Naive thymus-derived CD8-positive, alpha-beta T cell (primary cell): ENCODE measurements at regions not wholly inside any gene's neighbourhood (a gene's known extent, or its start where the extent isn't known, plus 50 kb on each side); places are given as distances from the start of the nearest gene placed in this dataset.

Experiments used
- ATAC-seq, 2 donors: fragments of 150-1000 bp; cut with Tn5 transposase in 1 of 2; sonication (Bioruptor Pico), chemical (Tn5 transposase) in 1 of 2; 1 replicate in 1 of 2; 2 replicates in 1 of 2; pipeline ENCODE4 v1.10.0; 2021; ENCODE audit warnings: mild to moderate bottlenecking in 2 of 2, moderate library complexity in 2 of 2
- POLR2A ChIA-PET: fragments of 350-600 bp; sonication (Branson Sonifier 250); formaldehyde crosslinking; loops from one replicate; lab custom pipeline; 2021; ENCODE audit warnings: antibody characterized with exemption; lab: Charles Lee
- DNase-seq, 10 donors: peaks; one replicate each; pipeline versions ENCODE4 v3.0.0 to v3.0.0-alpha.2; 2020 to 2022
- H3K27ac Mint-ChIP-seq, 10 donors: one replicate each; pipeline ENCODE4 v1.8.0; 2020 to 2022; ENCODE audit warnings: mild to moderate bottlenecking in 10 of 10, mixed read lengths in 10 of 10, moderate library complexity in 4 of 10, inconsistent platforms in 1 of 10
- H3K27me3 Mint-ChIP-seq, 5 donors: one replicate each; pipeline ENCODE4 v1.8.0; 2021 to 2022; ENCODE audit warnings: mixed read lengths in 5 of 5
- H3K36me3 Mint-ChIP-seq, 3 donors: one replicate each; pipeline ENCODE4 v1.8.0; 2020 to 2022; ENCODE audit warnings: mixed read lengths in 3 of 3, mild to moderate bottlenecking in 2 of 3, inconsistent platforms in 1 of 3
- H3K4me1 Mint-ChIP-seq, 4 donors: one replicate each; pipeline ENCODE4 v1.8.0; 2021 to 2022; ENCODE audit warnings: mixed read lengths in 4 of 4
- H3K4me3 Mint-ChIP-seq, 10 donors: one replicate each; pipeline ENCODE4 v1.8.0; 2020 to 2022; ENCODE audit warnings: mild to moderate bottlenecking in 10 of 10, mixed read lengths in 10 of 10, moderate library complexity in 6 of 10, inconsistent platforms in 1 of 10
- H3K9me3 Mint-ChIP-seq, 9 donors: one replicate each; pipeline ENCODE4 v1.8.0; 2020 to 2022; ENCODE audit warnings: mixed read lengths in 9 of 9, mild to moderate bottlenecking in 3 of 9, inconsistent platforms in 1 of 9, moderate library complexity in 1 of 9

DNA sequence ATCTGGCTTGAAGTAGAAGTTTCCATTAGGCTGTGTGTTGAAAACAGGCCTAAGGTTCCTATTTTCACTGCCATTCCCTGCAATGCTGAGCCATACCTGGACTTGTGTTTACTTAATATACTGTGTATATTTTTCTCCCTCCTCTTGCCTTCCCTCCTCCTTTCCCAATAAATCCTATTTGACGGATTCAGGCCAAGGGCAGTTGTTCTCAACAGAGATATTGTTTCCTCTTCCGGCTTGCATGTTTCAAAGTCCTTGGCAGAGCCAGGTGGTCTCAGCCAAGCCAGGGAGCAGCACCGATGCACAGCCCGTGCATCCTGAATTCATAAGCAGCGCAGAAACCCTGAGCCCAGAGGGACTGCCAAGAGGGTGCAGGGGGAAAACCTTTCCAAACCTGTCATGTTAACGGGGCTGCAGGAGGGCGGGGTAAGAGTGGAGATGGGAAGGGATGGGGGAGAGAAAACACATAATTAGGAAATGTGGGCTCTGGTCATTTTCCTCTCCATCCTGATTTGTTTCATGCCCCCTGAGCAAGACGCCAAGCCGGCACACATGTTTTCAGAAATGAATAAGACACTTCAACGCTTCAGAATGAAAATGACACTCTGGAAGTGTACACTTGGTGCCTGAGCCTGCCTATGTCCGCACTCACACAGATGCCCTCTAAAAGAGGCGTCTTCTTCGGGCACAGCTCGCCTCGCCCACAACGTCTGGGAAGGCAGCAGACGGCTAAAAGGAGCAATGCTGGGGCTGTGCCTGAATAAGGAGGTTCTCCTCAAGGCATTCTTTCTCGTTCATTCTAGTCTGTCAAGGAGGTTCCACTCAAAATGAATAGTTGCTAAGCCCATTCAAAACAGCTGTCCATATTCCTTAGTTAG, 149.3 kb upstream of the UBL3 start:
- Mint-ChIP-seq H3K9me3 (no peaks in the 10 kb centered on the region), H3K27me3 (peaks cover 0 to 2% (median 0%) of the 10 kb centered on the region in 5 donors), H3K4me1 (peaks cover 0 to 1% (median under 1%) of the 10 kb centered on the region in 4 donors), H3K4me3 (no peak overlapping the region), H3K27ac (peak overlapping the region in 2 of 10 donors; percentile 28 to 59), H3K36me3 (no peaks in the 10 kb centered on the region)
- no peak for ATAC-seq
- DNase-seq: no peak
- POLR2A ChIA-PET: no interaction called here

DNA sequence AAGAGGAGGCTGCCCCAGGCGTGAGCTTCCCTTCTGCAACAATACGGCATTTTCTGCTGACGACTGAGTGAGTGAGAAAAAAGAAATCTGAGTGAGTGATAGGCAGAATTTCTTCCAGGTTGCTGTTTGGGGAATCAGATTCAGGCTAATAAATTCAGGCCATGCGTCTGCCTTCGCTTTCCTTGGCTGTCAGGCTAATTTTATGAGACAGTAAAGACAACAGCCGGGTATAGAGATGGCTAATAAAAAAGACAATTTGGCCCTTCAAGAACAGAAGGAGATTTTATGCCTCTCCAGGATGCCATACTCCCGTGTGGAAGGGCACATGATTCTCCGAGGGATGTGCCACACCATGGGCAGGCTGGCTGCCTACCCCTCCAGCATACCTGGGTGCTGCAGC, 145.9 kb upstream of the UBL3 start:
- no peaks in the 10 kb centered on the region for H3K27me3 Mint-ChIP-seq
- no peak overlapping the region for H3K4me3 Mint-ChIP-seq
- H3K27ac Mint-ChIP-seq: no peak overlapping the region
- H3K9me3 Mint-ChIP-seq: no peaks in the 10 kb centered on the region
- no peaks in the 10 kb centered on the region for H3K36me3 Mint-ChIP-seq
- ATAC-seq: no peak
- POLR2A ChIA-PET: no interaction called here
- no peak for DNase-seq
- no peaks in the 10 kb centered on the region for H3K4me1 Mint-ChIP-seq

DNA sequence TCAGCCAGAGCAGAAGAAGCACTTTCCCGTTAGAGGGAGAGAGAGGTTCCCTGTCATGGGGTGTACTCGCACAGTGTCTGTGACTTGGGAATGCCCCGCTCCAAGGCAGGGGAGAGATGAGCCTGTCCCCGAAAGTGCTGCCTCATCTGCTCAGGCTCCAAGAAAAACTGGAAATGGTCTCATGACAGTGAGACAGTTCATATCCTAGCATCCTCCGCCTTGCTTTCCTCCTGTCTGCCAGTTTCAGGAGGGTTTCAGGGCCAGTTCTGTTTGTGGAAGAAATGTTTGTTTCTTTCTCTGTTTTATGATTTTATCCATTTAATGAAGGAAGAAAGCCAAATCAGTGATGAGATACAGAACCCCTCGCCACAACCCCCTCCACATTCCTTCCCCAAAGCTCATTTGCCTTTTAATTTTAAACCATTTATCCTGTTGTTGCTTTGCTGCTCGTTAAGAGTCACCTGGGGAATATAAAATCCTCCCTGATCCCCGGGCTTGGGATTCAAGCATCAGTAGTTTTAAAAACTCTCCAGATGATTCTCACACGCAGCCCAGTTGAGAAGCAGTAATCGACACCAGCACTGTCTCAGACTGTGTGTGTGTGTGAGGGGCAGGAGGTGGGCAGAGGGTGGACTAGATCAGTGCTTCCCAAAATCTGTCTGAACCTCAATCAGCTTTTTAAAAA, 144.6 kb upstream of the UBL3 start:
- H3K27me3 Mint-ChIP-seq: no peaks in the 10 kb centered on the region
- H3K9me3 Mint-ChIP-seq: no peaks in the 10 kb centered on the region
- POLR2A ChIA-PET: no interaction called here
- no peak for ATAC-seq
- H3K4me3 Mint-ChIP-seq: no peak overlapping the region
- H3K36me3 Mint-ChIP-seq: no peaks in the 10 kb centered on the region
- no peak overlapping the region for H3K27ac Mint-ChIP-seq
- peak in 1 of 10 donors; percentile 9 for DNase-seq
- no peaks in the 10 kb centered on the region for H3K4me1 Mint-ChIP-seq

DNA sequence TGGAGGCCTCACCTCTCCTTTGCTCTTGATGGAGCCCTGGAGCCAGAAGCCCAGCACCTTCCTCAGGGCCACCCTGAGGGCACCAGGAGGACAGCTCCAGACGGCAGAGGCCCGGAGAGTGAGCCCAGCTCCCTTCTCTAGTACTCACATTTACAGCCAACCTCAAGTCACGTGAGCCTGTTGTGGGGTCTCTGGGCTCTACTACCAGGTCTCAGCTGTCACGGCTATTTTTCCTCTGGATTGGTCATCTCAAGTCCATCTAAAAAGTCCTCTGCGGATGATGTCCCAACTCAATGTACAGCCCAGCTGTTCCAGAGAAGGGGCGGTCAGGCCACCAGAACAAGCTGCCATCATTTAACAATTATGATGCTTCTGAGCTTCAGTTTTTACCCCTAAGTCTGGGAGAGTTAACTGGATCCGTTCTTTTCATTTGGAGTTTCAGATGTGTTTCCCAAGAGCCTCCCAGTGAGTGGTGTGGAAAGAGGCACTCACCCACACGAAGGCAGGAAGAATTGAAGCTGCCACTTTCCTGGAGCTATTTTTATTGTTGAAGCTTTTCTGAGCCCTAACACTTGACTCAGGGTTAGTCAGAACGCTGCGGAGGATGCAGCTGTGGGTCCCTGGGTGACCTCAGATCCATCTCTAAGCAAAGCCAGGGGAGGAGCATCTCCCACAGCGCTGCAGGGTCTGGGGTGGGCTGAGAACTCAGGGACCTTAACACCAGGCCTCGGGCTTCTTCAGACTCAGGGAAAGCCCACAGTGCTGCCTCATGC, 143.5 kb upstream of the UBL3 start:
- Mint-ChIP-seq H3K4me1 (no peaks in the 10 kb centered on the region), H3K9me3 (no peaks in the 10 kb centered on the region), H3K4me3 (no peak overlapping the region), H3K27ac (no peak overlapping the region), H3K27me3 (no peaks in the 10 kb centered on the region), H3K36me3 (no peaks in the 10 kb centered on the region)
- POLR2A ChIA-PET: interaction anchor here (0.6 kb wide), 1 partner anchor 14 kb away, joined by 4 read pairs; no protein-coding TSS in a partner anchor
- DNase-seq (no peak), ATAC-seq (no peak)

DNA sequence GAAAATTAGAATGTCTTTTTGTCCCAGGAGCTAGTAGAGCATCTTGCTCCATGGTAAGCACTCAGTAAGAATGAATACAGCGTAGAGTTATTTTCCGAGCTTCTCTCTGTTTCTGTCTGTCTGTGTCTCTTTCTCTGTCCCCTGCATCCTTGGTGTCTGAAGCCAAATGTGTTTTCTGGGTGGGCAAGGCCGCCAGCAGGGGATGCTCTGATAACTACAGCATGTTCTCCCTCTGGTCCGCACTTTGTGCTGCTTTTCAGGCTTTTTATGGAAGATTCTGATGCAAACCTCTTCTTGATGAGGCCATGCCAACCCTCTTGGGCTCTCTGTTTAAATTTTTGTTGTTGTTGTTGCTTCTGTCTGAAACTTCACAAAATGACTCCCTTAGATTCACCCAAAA, 142.8 kb upstream of the UBL3 start:
- H3K4me1 Mint-ChIP-seq: no peaks in the 10 kb centered on the region
- H3K36me3 Mint-ChIP-seq: peaks cover 0 to 2% (median 0%) of the 10 kb centered on the region in 3 donors
- H3K27me3 Mint-ChIP-seq: no peaks in the 10 kb centered on the region
- H3K9me3 Mint-ChIP-seq: peaks cover 0 to 4% (median 2%) of the 10 kb centered on the region in 9 donors
- no peak overlapping the region for H3K27ac Mint-ChIP-seq
- H3K4me3 Mint-ChIP-seq: no peak overlapping the region
- DNase-seq (no peak), ATAC-seq (no peak)
- POLR2A ChIA-PET: interaction anchor here (0.6 to 1.0 kb wide), 2 partner anchors 15 to 35 kb away, joined by 3 to 4 read pairs; no protein-coding TSS in a partner anchor

DNA sequence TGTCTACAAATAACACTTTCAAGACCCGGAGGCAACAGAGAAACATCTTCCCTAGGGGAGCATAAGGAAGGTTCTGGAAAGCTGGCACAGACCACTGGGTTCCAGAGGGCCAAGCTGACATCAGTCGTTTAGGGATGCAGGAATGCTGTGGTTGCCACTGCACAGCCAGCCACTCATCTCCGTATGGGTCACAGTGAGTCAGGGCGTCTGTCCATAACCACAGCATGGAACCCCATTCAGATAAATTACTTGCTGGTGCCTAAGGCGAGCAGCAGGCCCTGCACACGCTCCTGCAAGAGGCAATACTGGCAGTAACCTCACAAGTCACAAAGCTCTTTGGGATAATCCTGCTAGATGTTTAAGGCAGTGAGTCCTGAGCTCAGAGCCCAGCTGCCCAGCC, 140.9 kb upstream of the UBL3 start:
- H3K27me3 Mint-ChIP-seq: no peaks in the 10 kb centered on the region
- peak overlapping the region in 1 of 10 donors; percentile 8 for H3K27ac Mint-ChIP-seq
- peaks cover 3 to 21% (median 14%) of the 10 kb centered on the region in 9 donors for H3K9me3 Mint-ChIP-seq
- no peak overlapping the region for H3K4me3 Mint-ChIP-seq
- no peak for ATAC-seq
- POLR2A ChIA-PET: interaction anchor here (0.6 kb wide), 1 partner anchor 39 kb away, joined by 3 read pairs; no protein-coding TSS in a partner anchor
- peaks cover 0 to 17% (median 6%) of the 10 kb centered on the region in 3 donors for H3K36me3 Mint-ChIP-seq
- DNase-seq: no peak
- H3K4me1 Mint-ChIP-seq: no peaks in the 10 kb centered on the region

DNA sequence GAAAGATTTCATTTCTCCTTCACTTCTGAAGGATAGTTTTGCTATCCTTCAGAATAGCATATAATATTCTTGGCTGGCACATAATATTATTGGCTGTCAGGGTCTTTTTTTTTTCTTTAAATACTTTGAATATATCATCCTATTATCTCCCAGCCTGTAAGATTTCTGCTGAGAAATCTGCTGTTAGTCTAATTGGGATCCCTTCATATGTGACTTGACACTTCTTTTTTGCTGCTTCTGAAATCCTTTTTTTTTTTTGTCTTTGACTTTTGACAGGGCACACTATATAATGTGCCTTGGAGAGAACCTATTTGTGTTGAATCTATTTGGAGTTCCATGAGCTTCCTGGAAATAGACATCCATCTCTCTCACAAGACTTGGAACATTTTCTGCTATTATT, 136.9 kb upstream of the UBL3 start:
- no peak overlapping the region for H3K4me3 Mint-ChIP-seq
- H3K27ac Mint-ChIP-seq: no peak overlapping the region
- DNase-seq (no peak), ATAC-seq (no peak)
- no peaks in the 10 kb centered on the region for H3K27me3 Mint-ChIP-seq
- peaks cover 3 to 28% (median 17%) of the 10 kb centered on the region in 9 donors for H3K9me3 Mint-ChIP-seq
- peaks cover 0 to 17% (median 7%) of the 10 kb centered on the region in 3 donors for H3K36me3 Mint-ChIP-seq
- H3K4me1 Mint-ChIP-seq: no peaks in the 10 kb centered on the region
- POLR2A ChIA-PET: no interaction called here

DNA sequence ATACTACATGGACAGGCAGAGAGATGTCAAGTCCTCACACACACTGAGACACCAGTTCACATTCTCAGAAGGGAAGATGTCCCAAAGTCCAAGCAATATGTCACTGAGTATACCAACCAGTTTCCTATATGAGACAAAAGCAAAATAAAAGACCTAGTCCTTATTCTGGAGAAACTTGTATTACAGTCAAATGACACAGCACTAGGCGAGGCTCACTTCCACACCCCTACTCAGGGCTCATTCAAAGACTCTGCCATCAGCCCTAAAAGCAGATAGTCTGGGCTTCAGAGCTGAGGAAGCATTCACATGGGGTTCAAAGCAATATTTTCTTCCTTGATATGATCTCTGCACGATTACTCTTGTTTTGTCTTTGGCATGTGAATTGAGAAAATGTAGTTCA, 129.9 kb upstream of the UBL3 start:
- peaks cover 0 to 10% (median 0%) of the 10 kb centered on the region in 9 donors for H3K9me3 Mint-ChIP-seq
- no peak overlapping the region for H3K4me3 Mint-ChIP-seq
- H3K4me1 Mint-ChIP-seq: no peaks in the 10 kb centered on the region
- no peak for ATAC-seq
- H3K27me3 Mint-ChIP-seq: no peaks in the 10 kb centered on the region
- POLR2A ChIA-PET: no interaction called here
- DNase-seq: no peak
- H3K27ac Mint-ChIP-seq: peak overlapping the region in 2 of 10 donors; percentile 12 to 37
- H3K36me3 Mint-ChIP-seq: no peaks in the 10 kb centered on the region

DNA sequence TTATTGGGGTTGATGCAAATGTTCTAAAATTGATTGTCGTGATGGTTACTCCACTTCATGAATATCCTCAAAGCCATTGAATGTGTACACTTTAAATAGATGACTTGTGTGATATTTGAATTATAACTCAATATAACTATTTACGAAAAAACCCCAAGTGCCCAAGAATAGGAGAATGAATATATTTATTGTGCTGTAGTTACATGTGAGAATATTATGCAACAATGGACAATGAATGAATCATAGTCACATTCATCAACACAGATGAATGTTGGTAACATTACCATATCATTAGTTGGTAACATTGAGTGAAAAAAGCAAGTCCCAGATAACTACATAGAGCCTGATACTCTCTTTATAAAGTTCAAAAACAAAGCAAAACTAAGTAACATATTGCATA, 127.8 kb upstream of the UBL3 start:
- no peaks in the 10 kb centered on the region for H3K36me3 Mint-ChIP-seq

DNA sequence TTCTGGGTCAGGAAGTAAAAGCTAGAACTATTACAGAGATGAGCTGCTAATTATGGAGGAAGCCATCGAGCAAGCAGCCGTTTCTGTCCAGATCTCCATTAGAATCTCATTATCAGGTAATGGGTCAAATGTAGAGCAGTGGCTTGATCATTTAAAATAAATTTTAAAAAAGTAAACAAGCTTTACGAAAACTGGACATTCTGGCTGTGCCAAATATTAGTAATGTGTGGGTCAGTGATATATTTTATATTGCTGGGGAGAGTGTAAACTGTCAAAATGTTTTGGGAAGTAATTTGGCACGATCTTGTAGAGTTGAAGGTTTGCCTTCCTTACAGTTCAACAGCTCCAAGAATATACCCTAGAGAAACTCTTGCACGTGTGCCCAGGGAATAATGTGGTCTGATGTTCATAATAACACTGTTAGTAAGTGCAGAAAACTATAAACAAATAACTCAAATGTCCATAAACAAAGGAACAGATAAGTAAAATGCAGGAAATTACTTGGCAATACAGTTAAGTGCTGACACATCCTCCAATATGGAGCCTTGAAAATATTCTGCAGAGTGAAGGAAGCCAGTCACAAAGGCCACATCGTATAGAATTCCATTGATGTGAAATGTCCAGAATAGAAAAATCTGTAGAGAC, 127.2 kb upstream of the UBL3 start:
- Mint-ChIP-seq H3K4me1 (no peaks in the 10 kb centered on the region), H3K27me3 (no peaks in the 10 kb centered on the region), H3K27ac (no peak overlapping the region), H3K9me3 (peaks cover 0 to 10% (median 0%) of the 10 kb centered on the region in 9 donors), H3K4me3 (no peak overlapping the region), H3K36me3 (no peaks in the 10 kb centered on the region)
- POLR2A ChIA-PET: no interaction called here
- no peak for DNase-seq
- no peak for ATAC-seq

More for the DNA sequence above, 127.8 kb upstream of the UBL3 start:
- H3K4me3 Mint-ChIP-seq: no peak overlapping the region
- H3K9me3 Mint-ChIP-seq: peaks cover 0 to 10% (median 0%) of the 10 kb centered on the region in 9 donors
- no peaks in the 10 kb centered on the region for H3K4me1 Mint-ChIP-seq
- POLR2A ChIA-PET: no interaction called here
- H3K27ac Mint-ChIP-seq: no peak overlapping the region
- ATAC-seq: no peak
- H3K27me3 Mint-ChIP-seq: no peaks in the 10 kb centered on the region
- no peak for DNase-seq

DNA sequence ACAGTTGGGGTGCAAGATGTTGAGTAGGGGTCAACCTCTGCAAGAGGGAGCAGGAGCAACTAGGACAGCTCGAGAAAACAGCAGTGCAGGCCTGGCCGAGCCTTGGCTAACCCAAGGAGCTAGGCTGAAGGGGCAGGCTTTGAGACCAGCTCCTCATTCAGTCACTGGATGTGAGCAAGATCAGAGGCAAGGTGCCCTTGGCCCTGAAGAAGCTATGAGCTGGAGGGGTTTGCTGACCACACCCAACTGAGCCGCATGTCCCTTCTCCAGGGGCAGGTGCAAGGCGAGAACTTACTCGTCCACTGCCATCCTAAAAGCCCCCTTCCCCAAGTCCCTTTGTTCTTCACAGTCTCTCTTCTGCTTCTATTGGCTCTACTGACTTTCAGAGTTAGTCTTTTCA, 126.1 kb upstream of the UBL3 start:
- Mint-ChIP-seq H3K36me3 (no peaks in the 10 kb centered on the region), H3K4me3 (no peak overlapping the region), H3K27me3 (no peaks in the 10 kb centered on the region), H3K27ac (no peak overlapping the region), H3K9me3 (no peaks in the 10 kb centered on the region), H3K4me1 (no peaks in the 10 kb centered on the region)
- DNase-seq (no peak), ATAC-seq (no peak)
- POLR2A ChIA-PET: interaction anchor here (0.7 kb wide), 1 partner anchor 282 kb away, joined by 3 read pairs; no protein-coding TSS in a partner anchor

DNA sequence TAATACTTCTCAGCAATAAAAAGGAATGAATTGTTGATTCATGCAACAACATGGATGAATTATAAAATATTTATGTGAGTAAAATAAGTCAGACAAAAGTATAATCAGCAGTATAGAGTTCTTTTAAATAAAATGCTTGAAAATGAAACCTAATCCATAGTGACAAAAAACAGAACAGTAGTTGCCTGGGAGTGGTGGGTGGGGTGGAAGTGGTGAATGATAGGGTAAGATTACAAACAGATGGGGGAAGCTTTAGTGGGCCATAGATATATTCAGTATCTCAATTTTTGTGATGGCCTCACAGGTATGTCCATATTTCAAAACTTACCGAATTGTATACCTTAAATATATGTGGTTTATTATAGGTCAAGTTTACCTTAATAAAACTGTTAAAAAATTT, 124.9 kb upstream of the UBL3 start:
- Mint-ChIP-seq H3K4me3 (no peak overlapping the region), H3K27ac (no peak overlapping the region), H3K4me1 (no peaks in the 10 kb centered on the region), H3K9me3 (no peaks in the 10 kb centered on the region), H3K27me3 (no peaks in the 10 kb centered on the region), H3K36me3 (no peaks in the 10 kb centered on the region)
- DNase-seq (no peak), ATAC-seq (no peak)
- POLR2A ChIA-PET: no interaction called here
